T-helper 2 cell treated with Interferon-gamma antibody and Interleukin-4, amounts not matched to agents 5 μg/mL and 100 μg/mL, for 36 hours (primary cell): ENCODE measurements at regions not wholly inside any gene's neighbourhood (a gene's known extent, or its start where the extent isn't known, plus 50 kb on each side); places are given as distances from the start of the nearest gene placed in this dataset.

Source experiments
- DNase-seq: peaks from one replicate; pipeline ENCODE4 v3.0.0; 2021; ENCODE audit warnings: low spot score
- H3K27ac Mint-ChIP-seq: one replicate; pipeline ENCODE4 v1.8.0; 2021; ENCODE audit warnings: mild to moderate bottlenecking, mixed read lengths
- H3K27me3 Mint-ChIP-seq: one replicate; pipeline ENCODE4 v1.8.0; 2021; ENCODE audit warnings: low read depth, mixed read lengths
- H3K36me3 Mint-ChIP-seq: one replicate; pipeline ENCODE4 v1.8.0; 2021; ENCODE audit warnings: low read depth, mixed read lengths
- H3K4me1 Mint-ChIP-seq: one replicate; pipeline ENCODE4 v1.8.0; 2021; ENCODE audit warnings: low read depth, mixed read lengths
- H3K4me3 Mint-ChIP-seq: one replicate; pipeline ENCODE4 v1.8.0; 2022; ENCODE audit warnings: mild to moderate bottlenecking, moderate library complexity, mixed read lengths
- H3K9me3 Mint-ChIP-seq: one replicate; pipeline ENCODE4 v1.8.0; 2021; ENCODE audit warnings: mixed read lengths

- no peaks in the 10 kb centered on the region for H3K36me3 Mint-ChIP-seq
- H3K4me3 Mint-ChIP-seq, result no peak overlapping the region
- H3K9me3 Mint-ChIP-seq, result no peaks in the 10 kb centered on the region
- no peak for DNase-seq
- H3K4me1 Mint-ChIP-seq, result no peaks in the 10 kb centered on the region
- H3K27ac Mint-ChIP-seq, result no peak overlapping the region
- H3K27me3 Mint-ChIP-seq, result peaks cover 4% of the 10 kb centered on the region
Observed at GRCh38 chr13:73385848-73386247, 327.0 kb downstream of the KLF5 start.

- Mint-ChIP-seq H3K27me3 (no peaks in the 10 kb centered on the region), H3K4me1 (no peaks in the 10 kb centered on the region), H3K9me3 (no peaks in the 10 kb centered on the region), H3K27ac (no peak overlapping the region), H3K4me3 (no peak overlapping the region), H3K36me3 (no peaks in the 10 kb centered on the region)
- DNase-seq, result no peak
Observed at GRCh38 chr13:73372666-73373627, 314.1 kb downstream of the KLF5 start.

- Mint-ChIP-seq H3K4me1 (no peaks in the 10 kb centered on the region), H3K27ac (no peak overlapping the region), H3K4me3 (no peak overlapping the region), H3K36me3 (no peaks in the 10 kb centered on the region), H3K27me3 (no peaks in the 10 kb centered on the region), H3K9me3 (no peaks in the 10 kb centered on the region)
- no peak for DNase-seq
Observed at GRCh38 chr13:73370066-73370465, 311.3 kb downstream of the KLF5 start.

GRCh38 chr13:73369095-73369494, 310.3 kb downstream of the KLF5 start:
- Mint-ChIP-seq H3K27ac (no peak overlapping the region), H3K9me3 (no peaks in the 10 kb centered on the region), H3K36me3 (no peaks in the 10 kb centered on the region), H3K27me3 (no peaks in the 10 kb centered on the region), H3K4me3 (no peak overlapping the region), H3K4me1 (no peaks in the 10 kb centered on the region)
- DNase-seq, result no peak

GRCh38 chr13:73368608-73369007, 309.8 kb downstream of the KLF5 start:
- H3K36me3 Mint-ChIP-seq, result no peaks in the 10 kb centered on the region
- H3K9me3 Mint-ChIP-seq, result no peaks in the 10 kb centered on the region
- no peaks in the 10 kb centered on the region for H3K27me3 Mint-ChIP-seq
- no peak for DNase-seq
- H3K4me3 Mint-ChIP-seq, result no peak overlapping the region
- H3K4me1 Mint-ChIP-seq, result no peaks in the 10 kb centered on the region
- no peak overlapping the region for H3K27ac Mint-ChIP-seq

- H3K27me3 Mint-ChIP-seq, result no peaks in the 10 kb centered on the region
- no peaks in the 10 kb centered on the region for H3K9me3 Mint-ChIP-seq
Observed at GRCh38 chr13:73367886-73368285, 309.1 kb downstream of the KLF5 start.

GRCh38 chr13:73366241-73366640, 307.4 kb downstream of the KLF5 start:
- no peak for DNase-seq
- Mint-ChIP-seq H3K27me3 (no peaks in the 10 kb centered on the region), H3K4me1 (no peaks in the 10 kb centered on the region), H3K9me3 (no peaks in the 10 kb centered on the region), H3K36me3 (no peaks in the 10 kb centered on the region), H3K4me3 (no peak overlapping the region), H3K27ac (no peak overlapping the region)

More at GRCh38 chr13:73367886-73368285, 309.1 kb downstream of the KLF5 start:
- Mint-ChIP-seq H3K4me3 (no peak overlapping the region), H3K4me1 (no peaks in the 10 kb centered on the region), H3K27ac (no peak overlapping the region), H3K36me3 (no peaks in the 10 kb centered on the region)
- no peak for DNase-seq

- no peak for DNase-seq
- H3K9me3 Mint-ChIP-seq, result no peaks in the 10 kb centered on the region
- no peaks in the 10 kb centered on the region for H3K4me1 Mint-ChIP-seq
- H3K27me3 Mint-ChIP-seq, result no peaks in the 10 kb centered on the region
- H3K36me3 Mint-ChIP-seq, result no peaks in the 10 kb centered on the region
- no peak overlapping the region for H3K4me3 Mint-ChIP-seq
- no peak overlapping the region for H3K27ac Mint-ChIP-seq
Observed at GRCh38 chr13:73365681-73366080, 306.9 kb downstream of the KLF5 start.

GRCh38 chr13:73365252-73365651, 306.4 kb downstream of the KLF5 start:
- Mint-ChIP-seq H3K27me3 (peaks cover 2% of the 10 kb centered on the region), H3K4me3 (no peak overlapping the region), H3K9me3 (no peaks in the 10 kb centered on the region), H3K27ac (no peak overlapping the region), H3K4me1 (no peaks in the 10 kb centered on the region), H3K36me3 (no peaks in the 10 kb centered on the region)
- no peak for DNase-seq

GRCh38 chr13:73364736-73365135, 305.9 kb downstream of the KLF5 start:
- Mint-ChIP-seq H3K9me3 (no peaks in the 10 kb centered on the region), H3K4me3 (no peak overlapping the region), H3K4me1 (no peaks in the 10 kb centered on the region), H3K27ac (no peak overlapping the region), H3K27me3 (peaks cover 2% of the 10 kb centered on the region), H3K36me3 (no peaks in the 10 kb centered on the region)
- DNase-seq, result no peak

GRCh38 chr13:73358606-73359095, 299.8 kb downstream of the KLF5 start:
- Mint-ChIP-seq H3K36me3 (no peaks in the 10 kb centered on the region), H3K9me3 (no peaks in the 10 kb centered on the region), H3K4me1 (no peaks in the 10 kb centered on the region), H3K4me3 (no peak overlapping the region), H3K27me3 (peaks cover 2% of the 10 kb centered on the region), H3K27ac (no peak overlapping the region)
- DNase-seq, result no peak

- H3K27ac Mint-ChIP-seq, result no peak overlapping the region
- peaks cover 2% of the 10 kb centered on the region for H3K27me3 Mint-ChIP-seq
- no peaks in the 10 kb centered on the region for H3K36me3 Mint-ChIP-seq
- no peaks in the 10 kb centered on the region for H3K4me1 Mint-ChIP-seq
- DNase-seq, result no peak
- H3K4me3 Mint-ChIP-seq, result no peak overlapping the region
- H3K9me3 Mint-ChIP-seq, result no peaks in the 10 kb centered on the region
Observed at GRCh38 chr13:73355134-73355533, 296.3 kb downstream of the KLF5 start.

- no peaks in the 10 kb centered on the region for H3K9me3 Mint-ChIP-seq
- no peaks in the 10 kb centered on the region for H3K4me1 Mint-ChIP-seq
- H3K27ac Mint-ChIP-seq, result no peak overlapping the region
- H3K36me3 Mint-ChIP-seq, result no peaks in the 10 kb centered on the region
- no peak overlapping the region for H3K4me3 Mint-ChIP-seq
- DNase-seq, result no peak
- H3K27me3 Mint-ChIP-seq, result peaks cover 7% of the 10 kb centered on the region
Observed at GRCh38 chr13:73351730-73352129, 292.9 kb downstream of the KLF5 start.

GRCh38 chr13:73341748-73342147, 282.9 kb downstream of the KLF5 start:
- H3K9me3 Mint-ChIP-seq, result no peaks in the 10 kb centered on the region
- no peaks in the 10 kb centered on the region for H3K36me3 Mint-ChIP-seq
- no peak for DNase-seq
- no peak overlapping the region for H3K4me3 Mint-ChIP-seq
- no peaks in the 10 kb centered on the region for H3K4me1 Mint-ChIP-seq
- H3K27me3 Mint-ChIP-seq, result peaks cover 2% of the 10 kb centered on the region
- H3K27ac Mint-ChIP-seq, result no peak overlapping the region
